IMR-90 (cell line): ENCODE measurements at regions not wholly inside any gene's neighbourhood (a gene's known extent, or its start where the extent isn't known, plus 50 kb on each side); places are given as distances from the start of the nearest gene placed in this dataset.

Experiments
- BHLHE40 ChIP-seq: fragments of 150-350 bp; IDR thresholded peaks from 2 replicates; pipeline ENCODE4 v1.6.1; 2016; ENCODE audit warnings: mild to moderate bottlenecking, low read depth, low read length
- CEBPB ChIP-seq: IDR thresholded peaks from 2 replicates; pipeline ENCODE4 v1.6.1; 2012; ENCODE audit warnings: low read depth, low read length, improper control_type of control experiment
- CTCF ChIP-seq: conservative IDR thresholded peaks from 2 replicates; pipeline ENCODE4 v1.5.1; 2012; ENCODE audit warnings: mild to moderate bottlenecking, low read depth, low read length, improper control_type of control experiment
- ELK1 ChIP-seq: fragments of 150-350 bp; IDR thresholded peaks from 2 replicates; pipeline ENCODE4 v1.6.1; 2016; ENCODE audit warnings: low read depth, mild to moderate bottlenecking, low read length, moderate library complexity, borderline replicate concordance
- FOS ChIP-seq: fragments of 150-350 bp; IDR thresholded peaks from 2 replicates; pipeline ENCODE4 v1.6.1; 2016; ENCODE audit warnings: low read depth, low read length
- MAFK ChIP-seq: IDR thresholded peaks from 2 replicates; pipeline ENCODE4 v1.6.1; 2012; ENCODE audit warnings: low read depth, low read length, improper control_type of control experiment
- MAZ ChIP-seq: IDR thresholded peaks from 2 replicates; pipeline ENCODE4 v1.6.1; 2012; ENCODE audit warnings: low read depth, mild to moderate bottlenecking, low read length, improper control_type of control experiment, moderate library complexity, borderline replicate concordance
- POLR2A ChIP-seq: IDR thresholded peaks from 2 replicates; pipeline ENCODE4 v1.6.1; 2012; ENCODE audit warnings: mild to moderate bottlenecking, low read depth, low read length
- RAD21 ChIP-seq: IDR thresholded peaks from 2 replicates; pipeline ENCODE4 v1.6.1; 2012; ENCODE audit warnings: low read length, improper control_type of control experiment
- RCOR1 ChIP-seq: IDR thresholded peaks from 2 replicates; pipeline ENCODE4 v1.6.1; 2012; ENCODE audit warnings: mild to moderate bottlenecking, low read length, improper control_type of control experiment; ENCODE audit not compliant: insufficient replicate concordance
- RFX5 ChIP-seq: IDR thresholded peaks from 2 replicates; pipeline ENCODE4 v1.8.0; 2012; ENCODE audit warnings: low read depth, mild to moderate bottlenecking, low read length, moderate library complexity
- SMC3 ChIP-seq: fragments of 150-350 bp; IDR thresholded peaks from 2 replicates; pipeline ENCODE4 v1.6.1; 2016; ENCODE audit warnings: low read depth, mild to moderate bottlenecking, antibody characterized with exemption, low read length, moderate library complexity
- USF2 ChIP-seq: fragments of 150-350 bp; IDR thresholded peaks from 2 replicates; pipeline ENCODE4 v1.6.1; 2017; ENCODE audit warnings: mild to moderate bottlenecking, antibody characterized with exemption, low read length, low read depth

- TF ChIP-seq CEBPB (peak; percentile 92), CTCF (no peak), FOS (peak; percentile 95), POLR2A (no peak), RAD21 (no peak), RFX5 (no peak), RCOR1 (no peak), ELK1 (no peak), SMC3 (no peak), USF2 (no peak), MAZ (no peak), BHLHE40 (0 out of 2 replicates have a peak, but pooled peaks have one; percentile 53), MAFK (0 out of 2 replicates have a peak, but pooled peaks have one; percentile 21)
Measured at GRCh38 chr6:12490904-12491571, 200.9 kb downstream of the EDN1 start.
